ENCODE measurements at regions not wholly inside any gene's neighbourhood (a gene's known extent, or its start where the extent isn't known, plus 50 kb on each side); places are given as distances from the start of the nearest gene placed in this dataset.

DNA sequence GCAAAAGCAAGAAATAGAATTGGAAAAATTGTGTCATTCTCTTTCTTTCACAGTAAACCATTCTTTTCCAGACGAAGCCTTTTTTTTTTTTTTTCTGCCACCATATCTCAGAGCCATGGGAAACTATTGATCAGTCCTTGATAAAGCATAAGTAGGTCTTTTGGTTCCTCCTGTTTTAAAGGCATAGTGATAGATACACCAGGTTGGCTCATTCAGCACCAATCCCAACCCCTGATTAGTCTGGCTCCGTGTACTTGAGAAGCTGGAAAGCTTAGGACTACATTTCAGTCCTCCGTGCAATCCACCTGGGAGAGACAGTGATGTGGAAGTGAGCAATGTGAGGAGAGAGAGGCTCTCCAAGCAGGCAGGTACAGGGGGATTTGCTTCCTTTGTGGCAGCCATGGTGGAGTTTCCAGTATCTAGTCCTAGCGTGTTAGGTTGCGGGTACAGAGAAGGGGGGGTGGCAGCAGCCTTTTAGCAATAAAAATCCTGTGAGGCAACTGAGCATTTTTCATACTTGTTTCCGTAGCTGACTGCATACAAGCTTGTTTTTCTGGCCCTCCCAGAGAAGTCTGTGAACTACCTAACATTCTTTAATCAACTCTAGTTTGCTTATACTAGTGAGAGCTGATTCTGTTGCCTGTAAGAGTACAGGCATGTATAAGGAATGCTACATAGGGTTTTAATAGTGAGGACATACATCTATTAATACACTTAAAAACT lies 127.4 kb upstream of the CTTNBP2 start:
- Histone ChIP-seq H3K4me1 (no peaks in the 10 kb centered on the region), H3K79me2 (no peaks in the 10 kb centered on the region), H3K9me3 (ENCODE audit: control insufficient read depth, low read length) (no peaks in the 10 kb centered on the region), H2AFZ (no peak overlapping the region), H3K4me3 (ENCODE audit: low read depth, low read length) (no peak overlapping the region), H3K4me2 (ENCODE audit: low read length) (no peak overlapping the region), H3K9ac (no peak overlapping the region), H3K27ac (no peak overlapping the region), H3K27me3 (ENCODE audit: control insufficient read depth, insufficient read depth, low read length) (no peaks in the 10 kb centered on the region), H3K36me3 (ENCODE audit: control insufficient read depth, insufficient read depth, low read length) (no peaks in the 10 kb centered on the region)
- no peak for TF ChIP-seq CTCF (IDR thresholded peaks at IDR 0.05)

DNA sequence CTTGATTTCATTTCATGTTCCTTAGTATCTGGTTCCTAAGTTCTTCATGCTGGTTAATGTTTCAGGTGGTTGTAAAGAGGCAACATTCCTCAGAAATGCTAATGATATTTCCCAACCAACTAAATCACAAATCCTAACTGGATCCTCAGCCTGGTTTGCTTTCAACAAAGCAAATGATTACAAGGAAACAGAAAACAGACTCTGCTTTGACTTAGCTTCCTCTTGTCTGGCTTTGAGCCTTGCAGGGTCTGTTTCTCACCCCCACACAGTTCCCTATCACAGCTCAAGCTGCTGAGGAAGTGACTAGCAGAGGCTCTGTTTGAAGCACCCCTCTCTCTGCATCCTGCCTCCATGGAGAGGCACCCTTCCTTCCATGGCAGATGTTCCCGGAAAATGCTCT lies 130.2 kb upstream of the CTTNBP2 start:
- no peak overlapping the region for H3K4me2 ChIP-seq (ENCODE audit: low read length)
- H3K4me1 ChIP-seq = peaks cover 12% of the 10 kb centered on the region
- H3K9ac ChIP-seq = no peak overlapping the region
- no peaks in the 10 kb centered on the region for H3K27me3 ChIP-seq (ENCODE audit: control insufficient read depth, insufficient read depth, low read length)
- no peak overlapping the region for H2AFZ ChIP-seq
- no peak overlapping the region for H3K27ac ChIP-seq
- no peaks in the 10 kb centered on the region for H3K36me3 ChIP-seq (ENCODE audit: control insufficient read depth, insufficient read depth, low read length)
- H3K79me2 ChIP-seq = no peaks in the 10 kb centered on the region
- H3K9me3 ChIP-seq (ENCODE audit: control insufficient read depth, low read length) = no peaks in the 10 kb centered on the region
- TF ChIP-seq CTCF (IDR thresholded peaks at IDR 0.05) = no peak
- H3K4me3 ChIP-seq (ENCODE audit: low read depth, low read length) = no peak overlapping the region

DNA sequence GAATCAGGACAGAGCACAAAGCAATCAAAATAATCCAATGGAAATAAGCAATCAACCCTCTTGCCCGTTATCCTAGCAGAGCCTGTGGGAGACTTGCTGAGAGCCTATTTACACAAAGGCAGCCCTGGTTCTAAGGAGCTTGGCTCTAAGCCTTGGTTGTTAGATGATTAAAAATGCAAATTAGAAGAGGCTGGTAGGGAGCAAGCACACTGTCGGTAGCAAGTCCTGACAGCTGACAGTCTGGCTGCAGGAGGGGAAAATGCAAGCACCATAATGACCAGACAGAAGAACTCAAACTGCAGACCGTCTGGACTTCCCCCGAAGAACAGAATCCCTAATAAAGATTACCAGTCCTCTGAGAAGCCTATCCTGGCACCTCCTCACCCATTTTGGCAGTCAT lies 131.8 kb upstream of the CTTNBP2 start:
- Histone ChIP-seq H3K9ac (no peak overlapping the region), H3K4me1 (peaks cover 12% of the 10 kb centered on the region), H3K4me2 (ENCODE audit: low read length) (no peak overlapping the region), H3K27ac (no peak overlapping the region), H2AFZ (no peak overlapping the region), H3K27me3 (ENCODE audit: control insufficient read depth, insufficient read depth, low read length) (no peaks in the 10 kb centered on the region), H3K79me2 (no peaks in the 10 kb centered on the region), H3K36me3 (ENCODE audit: control insufficient read depth, insufficient read depth, low read length) (no peaks in the 10 kb centered on the region), H3K9me3 (ENCODE audit: control insufficient read depth, low read length) (no peaks in the 10 kb centered on the region), H3K4me3 (ENCODE audit: low read depth, low read length) (no peak overlapping the region)
- no peak for TF ChIP-seq CTCF (IDR thresholded peaks at IDR 0.05)

DNA sequence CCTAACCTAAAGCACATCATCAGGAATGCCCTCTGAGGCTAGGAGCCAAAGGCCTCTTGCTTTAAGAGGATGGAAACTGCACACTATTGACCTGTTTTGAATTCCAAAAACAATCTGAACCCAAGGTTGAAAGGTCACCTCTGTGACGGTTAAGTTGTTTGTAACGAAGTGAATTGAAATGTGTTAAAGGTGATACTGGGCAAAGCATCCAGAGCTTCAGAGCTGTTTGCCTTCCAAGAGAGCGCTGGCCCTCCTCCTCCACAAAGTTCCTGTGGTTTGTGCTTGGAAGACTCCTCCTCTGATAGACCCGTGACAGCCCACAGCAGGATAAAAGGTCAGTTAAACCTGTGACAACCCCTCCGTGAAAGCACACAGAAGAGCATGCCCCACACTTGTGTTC lies 133.7 kb upstream of the CTTNBP2 start:
- no peaks in the 10 kb centered on the region for H3K36me3 ChIP-seq (ENCODE audit: control insufficient read depth, insufficient read depth, low read length)
- peak overlapping the region; percentile 57 for H3K27ac ChIP-seq
- no peaks in the 10 kb centered on the region for H3K79me2 ChIP-seq
- H3K27me3 ChIP-seq (ENCODE audit: control insufficient read depth, insufficient read depth, low read length) = no peaks in the 10 kb centered on the region
- no peaks in the 10 kb centered on the region for H3K9me3 ChIP-seq (ENCODE audit: control insufficient read depth, low read length)
- peak overlapping the region; percentile 61 for H2AFZ ChIP-seq
- H3K9ac ChIP-seq = no peak overlapping the region
- peak overlapping the region; percentile 21 for H3K4me2 ChIP-seq (ENCODE audit: low read length)
- no peak overlapping the region for H3K4me3 ChIP-seq (ENCODE audit: low read depth, low read length)
- no peak for TF ChIP-seq CTCF (IDR thresholded peaks at IDR 0.05)
- peaks cover 12% of the 10 kb centered on the region for H3K4me1 ChIP-seq

GRCh38 chr7:118009419-118009818 lies 136.2 kb upstream of the CTTNBP2 start:
- no peaks in the 10 kb centered on the region for H3K79me2 ChIP-seq
- H3K4me2 ChIP-seq (ENCODE audit: low read length) = no peak overlapping the region
- no peak overlapping the region for H3K27ac ChIP-seq
- H3K4me3 ChIP-seq (ENCODE audit: low read depth, low read length) = no peak overlapping the region
- no peak overlapping the region for H3K9ac ChIP-seq
- H3K9me3 ChIP-seq (ENCODE audit: control insufficient read depth, low read length) = no peaks in the 10 kb centered on the region
- H3K36me3 ChIP-seq (ENCODE audit: control insufficient read depth, insufficient read depth, low read length) = no peaks in the 10 kb centered on the region
- H3K27me3 ChIP-seq (ENCODE audit: control insufficient read depth, insufficient read depth, low read length) = no peaks in the 10 kb centered on the region
- H3K4me1 ChIP-seq = peaks cover 12% of the 10 kb centered on the region
- no peak overlapping the region for H2AFZ ChIP-seq
- no peak for TF ChIP-seq CTCF (IDR thresholded peaks at IDR 0.05)
